Stomach (tissue), 4 donors: ENCODE measurements at regions not wholly inside any gene's neighbourhood (a gene's known extent, or its start where the extent isn't known, plus 50 kb on each side); places are given as distances from the start of the nearest gene placed in this dataset.

Experiments
- POLR2A ChIP-seq, 4 donors: fragments of 450-650 bp; IDR thresholded peaks; one replicate each; pipeline ENCODE4 v1.6.1; 2016; ENCODE audit warnings: antibody characterized with exemption in 4 of 4, control low read depth in 2 of 4, mild to moderate bottlenecking in 1 of 4, moderate library complexity in 1 of 4
- POLR2AphosphoS5 ChIP-seq, 3 donors: sonication (generic); formaldehyde crosslinking; IDR thresholded peaks; one replicate each; pipeline ENCODE4 v1.6.1; 2016; ENCODE audit warnings: antibody characterized with exemption in 3 of 3
- TF ChIP-seq, protein P1 (sequence below), 7 experiments: fragments of 450-650 bp in 4 of 7; fragments of 200-600 bp in 3 of 7; sonication (generic) in 3 of 7; IDR thresholded peaks; one replicate each; pipeline ENCODE4 v1.5.1; 2016 to 2019; ENCODE audit warnings: antibody characterized with exemption in 7 of 7, control low read depth in 2 of 7, mild to moderate bottlenecking in 1 of 7

- TF ChIP-seq, protein P1, sequence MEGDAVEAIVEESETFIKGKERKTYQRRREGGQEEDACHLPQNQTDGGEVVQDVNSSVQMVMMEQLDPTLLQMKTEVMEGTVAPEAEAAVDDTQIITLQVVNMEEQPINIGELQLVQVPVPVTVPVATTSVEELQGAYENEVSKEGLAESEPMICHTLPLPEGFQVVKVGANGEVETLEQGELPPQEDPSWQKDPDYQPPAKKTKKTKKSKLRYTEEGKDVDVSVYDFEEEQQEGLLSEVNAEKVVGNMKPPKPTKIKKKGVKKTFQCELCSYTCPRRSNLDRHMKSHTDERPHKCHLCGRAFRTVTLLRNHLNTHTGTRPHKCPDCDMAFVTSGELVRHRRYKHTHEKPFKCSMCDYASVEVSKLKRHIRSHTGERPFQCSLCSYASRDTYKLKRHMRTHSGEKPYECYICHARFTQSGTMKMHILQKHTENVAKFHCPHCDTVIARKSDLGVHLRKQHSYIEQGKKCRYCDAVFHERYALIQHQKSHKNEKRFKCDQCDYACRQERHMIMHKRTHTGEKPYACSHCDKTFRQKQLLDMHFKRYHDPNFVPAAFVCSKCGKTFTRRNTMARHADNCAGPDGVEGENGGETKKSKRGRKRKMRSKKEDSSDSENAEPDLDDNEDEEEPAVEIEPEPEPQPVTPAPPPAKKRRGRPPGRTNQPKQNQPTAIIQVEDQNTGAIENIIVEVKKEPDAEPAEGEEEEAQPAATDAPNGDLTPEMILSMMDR (IDR thresholded peaks at IDR 0.05) = no peak
- TF ChIP-seq POLR2A (IDR thresholded peaks at IDR 0.05) (no peak), POLR2AphosphoS5 (IDR thresholded peaks at IDR 0.05) (no peak)
Measured at GRCh38 chr18:73777356-73778031, 370.1 kb downstream of the FBXO15 start.
